Small intestine (tissue), 7 donors: ENCODE measurements at regions not wholly inside any gene's neighbourhood (a gene's known extent, or its start where the extent isn't known, plus 50 kb on each side); places are given as distances from the start of the nearest gene placed in this dataset.

Experiments used
- DNase-seq, 2 donors: peaks; one replicate each; pipeline versions ENCODE4 v3.0.0 to v3.0.0-alpha.2; 2013
- FAIRE-seq: peaks from 2 replicates; lab custom pipeline; 2012; peaks lifted over from hg19 to GRCh38; lab: Jason Lieb, UNC
- H3K27ac ChIP-seq, 3 donors: one replicate each; pipeline ENCODE4 v1.5.1; 2013; ENCODE audit warnings: low read length in 2 of 3, mild to moderate bottlenecking in 2 of 3, control low read depth in 1 of 3, inconsistent platforms in 1 of 3, low read depth in 1 of 3, moderate library complexity in 1 of 3
- H3K27me3 ChIP-seq, 3 donors: one replicate each; pipeline ENCODE4 v1.6.1; 2013; ENCODE audit warnings: low read length in 3 of 3, inconsistent platforms in 1 of 3; ENCODE audit not compliant: control insufficient read depth in 3 of 3, insufficient read depth in 3 of 3
- H3K36me3 ChIP-seq, 3 donors: one replicate each; pipeline ENCODE4 v1.6.1; 2013; ENCODE audit warnings: low read length in 3 of 3, inconsistent platforms in 1 of 3, low read depth in 1 of 3, mild to moderate bottlenecking in 1 of 3, moderate library complexity in 1 of 3; ENCODE audit not compliant: control insufficient read depth in 3 of 3, insufficient read depth in 2 of 3
- H3K4me1 ChIP-seq, 3 donors: one replicate each; pipeline ENCODE4 v1.6.1; 2013; ENCODE audit warnings: low read length in 2 of 3, inconsistent platforms in 1 of 3, low read depth in 1 of 3, mild to moderate bottlenecking in 1 of 3, moderate library complexity in 1 of 3; ENCODE audit not compliant: control insufficient read depth in 3 of 3, insufficient read depth in 2 of 3
- H3K4me3 ChIP-seq, 3 donors: one replicate each; pipeline ENCODE4 v1.5.1; 2013; ENCODE audit warnings: low read length in 3 of 3, control low read depth in 1 of 3, inconsistent platforms in 1 of 3, low read depth in 1 of 3, mild to moderate bottlenecking in 1 of 3, moderate library complexity in 1 of 3
- H3K9me3 ChIP-seq, 2 donors: one replicate each; pipeline ENCODE4 v1.6.1; 2013; ENCODE audit warnings: low read depth in 1 of 2, low read length in 1 of 2; ENCODE audit not compliant: control insufficient read depth in 2 of 2, insufficient read depth in 1 of 2
- WGBS, 3 donors: extraction: QIAGEN DNeasy Blood & Tissue Kit; methylation state at CpG; one replicate each; pipeline ENCODE4 v1.1.7; 2013; 5-methylcytosine and 5-hydroxymethylcytosine counted together
- donor health status: healthy with polysubstance abuse.
- donor health status: control.
- donor health status: control.
- donor health status: Bipolar disorder and iron deficiency.
- donor health status: healthy.

DNA sequence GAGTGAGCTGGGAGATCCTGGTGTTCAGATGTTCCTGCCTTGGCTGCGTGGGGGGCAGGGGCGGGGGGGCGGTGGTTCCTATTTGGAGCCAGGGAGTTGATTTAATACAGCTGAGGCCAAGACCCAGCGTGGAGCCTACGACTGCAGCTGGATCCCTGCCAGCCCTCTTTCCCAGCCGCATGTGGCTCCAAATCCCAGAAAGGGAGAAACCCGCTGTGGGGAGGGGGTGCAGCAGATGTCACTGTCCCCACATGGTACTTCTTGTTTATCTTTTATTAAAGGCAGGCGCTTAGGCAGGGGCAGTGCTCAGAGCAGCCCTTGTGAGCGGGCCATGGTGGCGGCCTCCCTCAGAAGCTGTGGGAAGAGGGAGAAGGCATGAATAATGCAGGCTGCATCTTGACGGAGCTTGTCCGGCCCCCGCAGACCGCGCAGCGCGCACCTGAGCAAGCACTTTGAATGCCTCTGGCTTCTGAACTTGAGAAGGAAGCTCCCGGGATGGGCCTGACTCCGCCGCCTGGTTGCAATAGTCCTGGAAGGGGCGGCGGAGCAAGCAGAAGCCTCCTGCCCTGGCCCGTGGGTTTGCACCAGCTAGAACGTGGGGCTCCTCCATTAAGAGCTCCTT lies 112.1 kb downstream of the GLI2 start:
- no peak for FAIRE-seq
- peaks cover 0 to 14% (median 0%) of the 10 kb centered on the region in 3 donors for H3K27me3 ChIP-seq
- 64 to 76% (median 71%) methylated on average over 20 to 24 of the region's 24 CpGs for WGBS, 3 donors
- peaks cover 0 to 8% of the 10 kb centered on the region in 2 donors for H3K9me3 ChIP-seq
- no peak overlapping the region for H3K27ac ChIP-seq
- no peaks in the 10 kb centered on the region for H3K36me3 ChIP-seq
- peak in 1 of 2 donors; percentile 28 for DNase-seq
- no peak overlapping the region for H3K4me3 ChIP-seq
- H3K4me1 ChIP-seq: no peaks in the 10 kb centered on the region

- H3K9me3 ChIP-seq: peaks cover 0 to 8% of the 10 kb centered on the region in 2 donors
- DNase-seq (no peak), FAIRE-seq (no peak)
- H3K4me1 ChIP-seq: no peaks in the 10 kb centered on the region
- 95 to 96% (median 95%) methylated on average over 2 of the region's 2 CpGs for WGBS, 3 donors
- peaks cover 0 to 14% (median 0%) of the 10 kb centered on the region in 3 donors for H3K27me3 ChIP-seq
- H3K27ac ChIP-seq: no peak overlapping the region
- H3K4me3 ChIP-seq: no peak overlapping the region
- H3K36me3 ChIP-seq: no peaks in the 10 kb centered on the region
Observed at GRCh38 chr2:120849278-120849677, 113.6 kb downstream of the GLI2 start.

DNA sequence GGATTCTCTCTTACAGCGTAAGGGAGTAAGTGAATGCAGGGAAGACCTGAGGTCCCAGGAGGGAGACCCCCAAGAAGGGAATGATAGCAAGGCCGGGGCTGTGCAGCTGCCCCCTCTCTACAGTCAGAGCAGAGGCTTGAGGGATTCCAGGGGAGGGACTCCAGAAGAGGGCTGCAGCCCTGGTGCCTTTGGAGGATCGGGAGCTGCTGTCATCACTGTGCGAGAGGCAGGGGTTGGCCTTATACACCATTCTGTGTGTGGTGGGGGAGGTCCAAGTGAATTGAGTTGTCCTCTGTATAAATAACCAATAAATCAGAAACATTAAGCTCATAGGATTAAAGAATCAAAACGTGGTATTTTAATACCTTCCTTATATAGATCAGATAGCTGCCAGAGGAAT lies 114.9 kb downstream of the GLI2 start:
- FAIRE-seq: no peak
- Histone ChIP-seq H3K9me3 (peaks cover 0 to 8% of the 10 kb centered on the region in 2 donors), H3K4me3 (no peak overlapping the region), H3K27me3 (peaks cover 0 to 14% (median 0%) of the 10 kb centered on the region in 3 donors), H3K36me3 (no peaks in the 10 kb centered on the region), H3K4me1 (no peaks in the 10 kb centered on the region), H3K27ac (no peak overlapping the region)
- no peak for DNase-seq
- WGBS, 3 donors: 71 to 73% (median 72%) methylated on average over 5 of the region's 5 CpGs

DNA sequence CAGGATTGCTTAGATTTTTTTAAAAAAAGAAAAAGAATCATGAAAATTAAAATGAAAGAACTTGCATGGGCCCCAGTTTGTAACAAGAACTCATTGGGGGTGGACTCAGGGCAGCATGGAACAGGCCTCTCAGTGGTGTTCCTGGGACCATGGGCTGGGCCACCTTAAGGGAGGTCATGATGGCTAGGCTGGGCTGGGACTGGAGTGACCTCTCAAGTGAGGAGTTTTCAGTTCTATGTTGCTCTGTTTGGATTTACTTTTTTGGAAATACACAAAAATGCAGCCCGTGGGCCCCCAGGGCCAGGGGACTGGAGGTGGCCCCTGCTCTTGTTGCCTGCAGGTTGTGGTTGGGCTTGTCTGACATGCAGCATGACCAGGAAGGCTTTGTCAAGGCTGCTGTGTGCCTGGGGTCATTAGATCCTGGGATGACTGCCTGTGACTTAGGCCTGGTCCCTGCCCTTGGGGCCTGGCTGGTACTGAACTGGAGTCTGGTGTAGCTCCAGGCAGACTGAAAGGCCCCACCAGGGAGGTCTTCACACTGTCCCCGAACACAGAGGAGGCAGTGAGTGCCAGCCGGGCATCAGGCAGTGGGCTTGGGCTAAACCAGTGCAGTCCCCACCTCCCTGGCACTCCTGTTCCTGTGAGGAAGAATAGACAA lies 115.6 kb downstream of the GLI2 start:
- FAIRE-seq: no peak
- WGBS, 3 donors: 73 to 79% (median 79%) methylated on average over 3 of the region's 3 CpGs
- peaks cover 0 to 8% of the 10 kb centered on the region in 2 donors for H3K9me3 ChIP-seq
- H3K27me3 ChIP-seq: peaks cover 0 to 14% (median 0%) of the 10 kb centered on the region in 3 donors
- H3K4me3 ChIP-seq: no peak overlapping the region
- H3K4me1 ChIP-seq: no peaks in the 10 kb centered on the region
- no peak for DNase-seq
- H3K36me3 ChIP-seq: no peaks in the 10 kb centered on the region
- H3K27ac ChIP-seq: no peak overlapping the region

GRCh38 chr2:120852200-120852815 lies 116.6 kb downstream of the GLI2 start:
- H3K4me3 ChIP-seq: no peak overlapping the region
- no peaks in the 10 kb centered on the region for H3K36me3 ChIP-seq
- DNase-seq: no peak
- 83 to 88% (median 85%) methylated on average over 12 of the region's 12 CpGs for WGBS, 3 donors
- no peaks in the 10 kb centered on the region for H3K4me1 ChIP-seq
- H3K9me3 ChIP-seq: peaks cover 0 to 8% of the 10 kb centered on the region in 2 donors
- H3K27me3 ChIP-seq: peaks cover 0 to 14% (median 0%) of the 10 kb centered on the region in 3 donors
- no peak overlapping the region for H3K27ac ChIP-seq
- FAIRE-seq: no peak

DNA sequence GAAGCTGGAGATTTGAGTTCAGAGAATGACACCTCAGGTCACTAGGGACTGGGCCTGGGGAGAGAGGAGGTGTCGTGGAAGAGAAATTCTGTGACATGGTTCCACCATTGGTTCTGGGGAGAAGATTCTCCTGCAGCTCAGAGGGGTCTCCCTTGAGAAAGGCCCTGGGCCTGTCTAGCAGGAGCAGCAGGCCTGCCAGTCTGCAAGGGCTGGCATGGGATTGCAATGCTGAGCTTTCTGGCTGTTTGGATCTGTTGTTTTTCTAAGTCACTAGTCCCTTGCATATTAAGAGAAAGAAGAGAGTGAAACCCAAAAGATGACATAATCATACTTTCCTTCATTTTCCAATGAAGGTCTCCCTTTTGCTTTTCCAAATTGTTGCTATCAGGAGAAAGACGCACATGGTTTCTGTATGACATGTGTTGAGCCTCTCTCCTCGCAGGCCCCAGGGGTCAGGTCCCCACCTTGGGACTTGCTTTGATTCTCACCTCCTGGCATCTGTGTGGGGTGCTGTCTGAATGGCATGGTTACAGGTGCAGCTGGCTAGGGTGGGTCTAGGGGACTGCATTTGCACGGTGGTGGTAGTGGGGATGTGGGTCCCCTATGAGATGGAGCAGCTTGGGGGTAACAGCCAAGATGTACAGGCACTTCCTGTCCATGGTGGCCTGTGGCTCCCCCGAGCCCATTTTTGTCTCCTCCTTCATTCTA lies 117.8 kb downstream of the GLI2 start:
- no peak overlapping the region for H3K4me3 ChIP-seq
- H3K27me3 ChIP-seq: peaks cover 0 to 3% (median 0%) of the 10 kb centered on the region in 3 donors
- no peak overlapping the region for H3K27ac ChIP-seq
- FAIRE-seq (no peak), DNase-seq (no peak)
- no peaks in the 10 kb centered on the region for H3K4me1 ChIP-seq
- H3K36me3 ChIP-seq: no peaks in the 10 kb centered on the region
- peaks cover 0 to 7% of the 10 kb centered on the region in 2 donors for H3K9me3 ChIP-seq
- WGBS, 3 donors: 74 to 84% (median 74%) methylated on average over 5 of the region's 5 CpGs

DNA sequence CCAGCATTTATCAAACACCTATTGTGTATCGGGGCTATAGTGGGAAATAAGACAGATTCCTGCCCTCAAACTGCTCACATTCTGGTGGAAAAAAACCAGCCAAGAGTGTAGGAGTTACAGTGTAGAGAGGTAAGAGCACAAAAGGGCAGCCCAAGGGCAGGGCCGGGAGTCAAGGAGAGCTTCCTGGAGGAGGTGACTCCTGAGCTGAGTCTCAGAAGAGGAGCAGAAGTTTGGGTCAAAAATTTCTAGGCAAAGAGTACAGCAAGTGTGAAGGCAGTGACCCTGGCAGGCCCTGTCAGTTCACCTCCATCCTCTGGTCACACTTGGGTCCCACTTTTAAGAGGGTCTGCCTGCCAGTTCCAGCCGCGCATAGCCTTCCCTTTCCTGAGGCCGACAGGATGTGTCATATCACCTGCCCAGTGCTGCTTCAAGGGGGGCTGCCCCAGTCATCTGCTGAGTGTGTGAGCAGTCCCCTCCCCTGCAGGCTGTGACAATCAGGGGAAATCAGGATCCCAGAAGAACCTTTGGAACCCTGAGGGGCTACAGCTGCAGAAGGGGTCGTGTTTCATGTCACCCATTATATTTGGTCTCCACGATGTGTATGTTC lies 118.4 kb downstream of the GLI2 start:
- no peak overlapping the region for H3K27ac ChIP-seq
- no peaks in the 10 kb centered on the region for H3K36me3 ChIP-seq
- FAIRE-seq (no peak), DNase-seq (no peak)
- H3K27me3 ChIP-seq: no peaks in the 10 kb centered on the region
- no peaks in the 10 kb centered on the region for H3K4me1 ChIP-seq
- WGBS, 3 donors: 54 to 63% (median 63%) methylated on average over 7 of the region's 7 CpGs
- no peak overlapping the region for H3K4me3 ChIP-seq
- peaks cover 0 to 4% of the 10 kb centered on the region in 2 donors for H3K9me3 ChIP-seq
